Esophagus squamous epithelium (tissue), 5 donors: ENCODE measurements at regions not wholly inside any gene's neighbourhood (a gene's known extent, or its start where the extent isn't known, plus 50 kb on each side); places are given as distances from the start of the nearest gene placed in this dataset.
"Not testable (repeated sequence)": the region's sequence is repeated elsewhere in the genome, so short reads cannot be mapped to it uniquely, and the experiment has no call there.

Source experiments
- DNase-seq: peaks from one replicate; lab custom pipeline; 2025; lab: John Stamatoyannopoulos, UW
- H3K27ac ChIP-seq, 4 donors: fragments of 200-600 bp; sonication (generic); one replicate each; pipeline ENCODE4 v1.5.1; 2016 to 2019; ENCODE audit warnings: mild to moderate bottlenecking in 1 of 4
- H3K27me3 ChIP-seq, 4 donors: fragments of 200-600 bp; sonication (generic); 1 replicate in 3 of 4; 2 replicates in 1 of 4; pipeline versions ENCODE4 v1.5.1 to v1.6.0; 2017 to 2021; ENCODE audit warnings: antibody characterized with exemption in 1 of 4
- H3K36me3 ChIP-seq, 3 donors: fragments of 200-600 bp; sonication (generic); one replicate each; pipeline ENCODE4 v1.5.1; 2016 to 2019
- H3K4me1 ChIP-seq, 3 donors: fragments of 200-600 bp; sonication (generic); one replicate each; pipeline ENCODE4 v1.5.1; 2017 to 2019
- H3K4me3 ChIP-seq, 4 donors: fragments of 200-600 bp; sonication (generic); 1 replicate in 3 of 4; 2 replicates in 1 of 4; pipeline ENCODE4 v1.5.1; 2016 to 2019; ENCODE audit warnings: mild to moderate bottlenecking in 2 of 4, moderate library complexity in 1 of 4
- H3K9me3 ChIP-seq, 3 donors: fragments of 200-600 bp; sonication (generic); one replicate each; pipeline ENCODE4 v1.5.1; 2016 to 2019
- POLR2A ChIP-seq, 4 donors: fragments of 450-650 bp; IDR thresholded peaks; one replicate each; pipeline ENCODE4 v1.6.1; 2017; ENCODE audit warnings: antibody characterized with exemption in 4 of 4, mild to moderate bottlenecking in 4 of 4, moderate library complexity in 3 of 4
- WGBS, 2 donors: methylation state at CpG; one replicate each; pipeline ENCODE4 v1.1.5; 2018; 5-methylcytosine and 5-hydroxymethylcytosine counted together
- intact Hi-C: fragments of 100-400 bp; cut with DNase I; formaldehyde crosslinking; loops from one replicate; pipeline ENCODE4 v1.15.0; 2022
- TF ChIP-seq, protein P1 (sequence below), 6 experiments: fragments of 450-650 bp in 4 of 6; fragments of 200-600 bp in 2 of 6; sonication (generic) in 2 of 6; IDR thresholded peaks; one replicate each; pipeline ENCODE4 v1.5.1; 2016 to 2019; ENCODE audit warnings: antibody characterized with exemption in 6 of 6, mild to moderate bottlenecking in 4 of 6, moderate library complexity in 4 of 6
- donor health status: DM: yes; HTN: yes; CAD: no.

DNA sequence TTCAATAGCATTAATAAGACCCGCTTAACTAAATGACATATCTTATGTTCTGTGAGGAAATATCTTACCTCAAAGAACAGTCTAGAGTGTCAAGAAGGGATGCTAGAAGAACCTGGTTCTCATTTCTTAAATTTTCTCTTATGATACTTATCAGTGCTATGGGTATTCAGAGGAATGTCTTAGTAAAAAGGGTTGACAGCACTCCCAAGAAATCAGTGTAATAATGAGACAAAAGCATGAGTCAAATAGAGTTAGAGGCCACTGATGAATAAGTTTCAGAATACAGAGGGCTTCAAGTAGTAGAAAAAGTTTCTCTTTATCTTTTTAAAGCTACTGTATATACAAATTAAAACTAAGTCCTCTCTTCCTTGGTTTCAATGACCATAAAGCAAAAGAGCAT lies 242.8 kb downstream of the GJA1 start:
- Histone ChIP-seq H3K4me3 (no peak overlapping the region), H3K27ac (no peak overlapping the region), H3K9me3 (no peaks in the 10 kb centered on the region), H3K27me3 (no peaks in the 10 kb centered on the region), H3K4me1 (no peaks in the 10 kb centered on the region), H3K36me3 (no peaks in the 10 kb centered on the region)
- DNase-seq = no peak
- WGBS, 2 donors = 86 to 89% methylated on average over 1 of the region's 1 CpG
- intact Hi-C loops = no loop called here
- TF ChIP-seq, protein P1, sequence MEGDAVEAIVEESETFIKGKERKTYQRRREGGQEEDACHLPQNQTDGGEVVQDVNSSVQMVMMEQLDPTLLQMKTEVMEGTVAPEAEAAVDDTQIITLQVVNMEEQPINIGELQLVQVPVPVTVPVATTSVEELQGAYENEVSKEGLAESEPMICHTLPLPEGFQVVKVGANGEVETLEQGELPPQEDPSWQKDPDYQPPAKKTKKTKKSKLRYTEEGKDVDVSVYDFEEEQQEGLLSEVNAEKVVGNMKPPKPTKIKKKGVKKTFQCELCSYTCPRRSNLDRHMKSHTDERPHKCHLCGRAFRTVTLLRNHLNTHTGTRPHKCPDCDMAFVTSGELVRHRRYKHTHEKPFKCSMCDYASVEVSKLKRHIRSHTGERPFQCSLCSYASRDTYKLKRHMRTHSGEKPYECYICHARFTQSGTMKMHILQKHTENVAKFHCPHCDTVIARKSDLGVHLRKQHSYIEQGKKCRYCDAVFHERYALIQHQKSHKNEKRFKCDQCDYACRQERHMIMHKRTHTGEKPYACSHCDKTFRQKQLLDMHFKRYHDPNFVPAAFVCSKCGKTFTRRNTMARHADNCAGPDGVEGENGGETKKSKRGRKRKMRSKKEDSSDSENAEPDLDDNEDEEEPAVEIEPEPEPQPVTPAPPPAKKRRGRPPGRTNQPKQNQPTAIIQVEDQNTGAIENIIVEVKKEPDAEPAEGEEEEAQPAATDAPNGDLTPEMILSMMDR (IDR thresholded peaks at IDR 0.05) = no peak
- TF ChIP-seq POLR2A (IDR thresholded peaks at IDR 0.05) = no peak

DNA sequence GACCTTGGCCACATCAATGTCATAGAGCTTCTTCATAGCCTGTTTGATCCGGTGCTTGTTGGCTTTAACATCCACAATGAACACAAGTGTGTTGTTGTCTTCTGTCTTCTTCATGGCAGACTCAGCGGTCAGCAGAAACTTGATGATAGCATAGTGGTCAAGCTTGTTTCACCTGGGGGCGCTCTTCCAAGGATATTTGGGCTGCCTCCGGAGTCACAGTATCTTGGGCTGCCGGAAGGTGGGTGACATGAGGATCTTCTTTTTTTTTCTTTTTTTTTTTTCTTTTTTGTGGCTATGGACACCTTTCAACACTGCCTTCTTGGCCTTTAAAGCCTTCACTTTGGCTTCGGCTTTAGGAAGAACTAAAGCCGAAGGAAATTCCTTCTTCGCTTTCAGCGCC lies 244.6 kb downstream of the GJA1 start:
- no peak for DNase-seq
- 87 to 89% methylated on average over 9 of the region's 9 CpGs for WGBS, 2 donors
- Histone ChIP-seq H3K9me3 (no peaks in the 10 kb centered on the region), H3K4me3 (no peak overlapping the region), H3K27me3 (no peaks in the 10 kb centered on the region), H3K4me1 (no peaks in the 10 kb centered on the region), H3K36me3 (no peaks in the 10 kb centered on the region), H3K27ac (no peak overlapping the region)
- intact Hi-C loops = no loop called here
- no peak for TF ChIP-seq POLR2A (IDR thresholded peaks at IDR 0.05)
- TF ChIP-seq, protein P1 (IDR thresholded peaks at IDR 0.05) = no peak

DNA sequence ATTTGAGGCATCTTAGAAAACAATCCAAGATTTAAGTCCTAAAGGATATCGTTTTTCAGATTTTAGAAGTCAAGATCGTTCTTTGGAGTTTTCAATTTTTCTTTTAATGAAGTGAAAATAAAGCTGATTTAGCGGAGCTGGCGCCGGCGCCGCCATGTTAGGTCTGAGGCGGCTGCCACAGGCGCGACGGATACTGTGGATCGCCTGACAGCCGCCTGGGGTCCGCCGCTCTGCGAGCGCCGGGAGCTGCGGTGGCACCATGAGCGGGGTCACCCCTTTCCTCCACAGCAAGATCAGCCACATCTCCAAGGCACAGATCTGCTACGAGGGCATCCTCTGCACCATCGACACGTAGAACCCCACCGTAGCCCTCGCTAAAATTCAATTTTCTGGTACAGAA lies 247.2 kb downstream of the GJA1 start:
- Histone ChIP-seq H3K27ac (no peak overlapping the region), H3K36me3 (no peaks in the 10 kb centered on the region), H3K27me3 (no peaks in the 10 kb centered on the region), H3K9me3 (no peaks in the 10 kb centered on the region), H3K4me3 (no peak overlapping the region), H3K4me1 (no peaks in the 10 kb centered on the region)
- TF ChIP-seq, protein P1 (IDR thresholded peaks at IDR 0.05) = no peak
- TF ChIP-seq POLR2A (IDR thresholded peaks at IDR 0.05) = no peak
- no peak for DNase-seq
- intact Hi-C loops = no loop called here
- 95 to 97% methylated on average over 24 to 25 of the region's 25 CpGs for WGBS, 2 donors

DNA sequence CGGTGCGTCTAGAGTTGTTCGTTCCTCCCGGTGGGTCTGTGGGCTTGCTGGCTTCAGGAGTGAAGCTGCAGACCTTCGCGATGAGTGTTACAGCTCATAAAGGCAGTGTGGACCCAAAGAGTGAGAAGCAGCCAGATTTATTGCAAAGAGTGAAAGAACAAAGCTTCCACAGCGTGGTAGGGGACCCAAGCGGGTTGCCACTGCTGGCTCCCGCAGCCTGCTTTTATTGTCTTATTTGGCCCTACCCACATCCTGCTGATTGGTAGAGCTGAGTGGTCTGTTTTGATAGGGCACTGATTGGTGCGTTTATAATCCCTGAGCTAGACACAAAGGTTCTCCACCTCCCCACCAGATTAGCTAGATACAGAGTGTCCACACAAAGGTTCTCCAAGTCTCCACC lies 250.4 kb downstream of the GJA1 start:
- not testable (repeated sequence) for DNase-seq

DNA sequence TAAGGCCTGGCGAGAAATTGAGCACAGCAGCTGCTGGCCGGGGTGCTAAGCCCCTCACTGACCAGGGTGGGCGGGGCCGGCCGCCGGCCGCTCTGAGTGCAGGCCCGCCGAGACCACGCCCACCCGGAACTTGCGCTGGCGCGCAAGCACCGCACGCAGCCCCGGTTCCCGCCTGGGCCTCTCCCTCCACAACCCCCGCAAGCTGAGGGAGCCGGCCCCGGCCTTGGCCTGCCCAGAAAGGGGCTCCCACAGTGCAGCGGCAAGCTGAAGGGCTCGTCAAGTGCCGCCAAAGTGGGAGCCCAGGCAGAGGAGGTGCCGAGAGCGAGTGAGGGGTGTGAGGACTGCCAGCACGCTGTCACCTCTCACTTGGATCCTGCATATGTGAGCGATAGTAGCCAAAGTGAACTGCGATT lies 251.2 kb downstream of the GJA1 start:
- Histone ChIP-seq H3K4me3 (no peak overlapping the region), H3K9me3 (no peaks in the 10 kb centered on the region), H3K27me3 (no peaks in the 10 kb centered on the region), H3K36me3 (no peaks in the 10 kb centered on the region), H3K27ac (no peak overlapping the region), H3K4me1 (no peaks in the 10 kb centered on the region)
- 78 to 88% methylated on average over 5 to 8 of the region's 29 CpGs for WGBS, 2 donors
- no peak for DNase-seq
- intact Hi-C loops = no loop called here
- TF ChIP-seq, protein P1 (IDR thresholded peaks at IDR 0.05) = no peak
- TF ChIP-seq POLR2A (IDR thresholded peaks at IDR 0.05) = no peak

More for the DNA sequence above, 250.4 kb downstream of the GJA1 start:
- H3K27me3 ChIP-seq, H3K4me1 ChIP-seq, H3K9me3 ChIP-seq, H3K27ac ChIP-seq, H3K4me3 ChIP-seq, intact Hi-C loops, H3K36me3 ChIP-seq: not testable (repeated sequence)
- 94 to 100% methylated on average over 2 to 3 of the region's 10 CpGs for WGBS, 2 donors

DNA sequence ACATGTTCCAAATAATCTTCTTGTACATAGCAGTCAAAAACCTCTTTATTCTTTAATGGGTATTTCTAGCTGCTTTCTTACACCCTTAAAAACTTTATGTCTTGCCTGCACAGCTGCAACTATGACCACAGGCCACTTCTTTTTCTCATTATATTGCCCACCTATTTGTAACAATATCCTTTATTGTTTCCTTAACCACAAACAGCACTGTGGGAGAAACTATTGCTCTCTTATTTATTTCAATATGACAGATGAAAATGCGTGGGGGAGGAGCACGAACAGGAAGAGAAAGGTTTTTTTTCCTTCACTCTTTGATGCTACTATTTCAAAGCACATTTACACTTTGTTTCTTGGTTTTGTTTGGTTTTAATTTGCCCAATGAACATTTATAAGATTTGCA lies 253.5 kb downstream of the GJA1 start:
- intact Hi-C loops = no loop called here
- no peak for DNase-seq
- H3K36me3 ChIP-seq = no peaks in the 10 kb centered on the region
- no peak overlapping the region for H3K27ac ChIP-seq
- H3K4me3 ChIP-seq = no peak overlapping the region
- no peaks in the 10 kb centered on the region for H3K4me1 ChIP-seq
- H3K9me3 ChIP-seq = no peaks in the 10 kb centered on the region
- 39 to 60% methylated on average over 2 of the region's 2 CpGs for WGBS, 2 donors
- no peaks in the 10 kb centered on the region for H3K27me3 ChIP-seq
- no peak for TF ChIP-seq POLR2A (IDR thresholded peaks at IDR 0.05)
- TF ChIP-seq, protein P1 (IDR thresholded peaks at IDR 0.05) = no peak
